WTC11 (cell line): ENCODE measurements at regions not wholly inside any gene's neighbourhood (a gene's known extent, or its start where the extent isn't known, plus 50 kb on each side); places are given as distances from the start of the nearest gene placed in this dataset.

ENCODE experiments used
- ATAC-seq: fragments of 200-7000 bp; cut with Tn5 transposase; 2 replicates; pipeline ENCODE4 v1.10.0; 2021; ENCODE audit warnings: mild to moderate bottlenecking, moderate library complexity
- CTCF ChIA-PET: fragments of 300-600 bp; sonication (Branson Sonifier 250); formaldehyde crosslinking; loops from one replicate; lab custom pipeline; 2021; ENCODE audit warnings: antibody characterized with exemption; lab: Charles Lee
- POLR2A ChIA-PET: fragments of 350-600 bp; sonication (Branson Sonifier 250); formaldehyde crosslinking; loops from one replicate; lab custom pipeline; 2021; ENCODE audit warnings: antibody characterized with exemption; lab: Charles Lee
- DNase-seq: peaks from one replicate; pipeline ENCODE4 v3.0.0; 2021; ENCODE audit warnings: low spot score
- H3K27ac Mint-ChIP-seq: 2 replicates; pipeline ENCODE4 v1.8.0; 2021; ENCODE audit warnings: mixed read lengths
- H3K27me3 Mint-ChIP-seq: 2 replicates; pipeline ENCODE4 v1.8.0; 2021; ENCODE audit warnings: low read depth, mild to moderate bottlenecking, moderate library complexity, mixed read lengths
- H3K36me3 Mint-ChIP-seq: 2 replicates; pipeline ENCODE4 v1.8.0; 2021; ENCODE audit warnings: mixed read lengths
- H3K4me1 Mint-ChIP-seq: 2 replicates; pipeline ENCODE4 v1.8.0; 2022; ENCODE audit warnings: mixed read lengths
- H3K4me3 Mint-ChIP-seq: 2 replicates; pipeline ENCODE4 v1.8.0; 2021; ENCODE audit warnings: mild to moderate bottlenecking, moderate library complexity, mixed read lengths
- H3K9me3 Mint-ChIP-seq: 2 replicates; pipeline ENCODE4 v1.8.0; 2021; ENCODE audit warnings: mixed read lengths
- AR ChIP-seq: fragments of 250-450 bp; sonication (Bioruptor Pico); IDR thresholded peaks from 2 replicates; pipeline ENCODE4 v1.9.0; 2021; ENCODE audit warnings: mild to moderate bottlenecking
- ARID4B ChIP-seq: sonication (generic); formaldehyde crosslinking; IDR thresholded peaks from 2 replicates; pipeline ENCODE4 v1.8.0; 2023; ENCODE audit warnings: missing genetic modification reagents, mild to moderate bottlenecking, borderline replicate concordance
- E2F1 ChIP-seq: sonication (generic); formaldehyde crosslinking; IDR thresholded peaks from 2 replicates; pipeline ENCODE4 v1.8.0; 2022; ENCODE audit warnings: mild to moderate bottlenecking, missing genetic modification reagents
- E2F4 ChIP-seq: sonication (generic); formaldehyde crosslinking; IDR thresholded peaks from 2 replicates; pipeline ENCODE4 v1.8.1; 2022; ENCODE audit warnings: low read depth, mild to moderate bottlenecking, moderate library complexity, missing genetic modification reagents, borderline replicate concordance
- FOXP1 ChIP-seq: sonication (generic); formaldehyde crosslinking; IDR thresholded peaks from 2 replicates; pipeline ENCODE4 v1.8.0; 2022; ENCODE audit warnings: missing genetic modification reagents, mild to moderate bottlenecking, moderate library complexity, borderline replicate concordance
- GRHL2 ChIP-seq: fragments of 250-450 bp; sonication (Bioruptor Pico); IDR thresholded peaks from 2 replicates; pipeline ENCODE4 v1.8.0; 2022; ENCODE audit warnings: mild to moderate bottlenecking, moderate library complexity; ENCODE audit not compliant: insufficient replicate concordance, severe bottlenecking
- IRF1 ChIP-seq: sonication (generic); formaldehyde crosslinking; IDR thresholded peaks from 2 replicates; pipeline ENCODE4 v1.8.0; 2023; ENCODE audit warnings: missing genetic modification reagents
- IRF2 ChIP-seq: sonication (generic); formaldehyde crosslinking; IDR thresholded peaks from 2 replicates; pipeline ENCODE4 v1.8.0; 2022; ENCODE audit warnings: low read depth, missing genetic modification reagents, borderline replicate concordance
- MYBL2 ChIP-seq: sonication (generic); formaldehyde crosslinking; IDR thresholded peaks from 2 replicates; pipeline ENCODE4 v1.8.1; 2023; ENCODE audit warnings: mild to moderate bottlenecking, moderate library complexity, missing genetic modification reagents
- NFATC4 ChIP-seq: fragments of 250-450 bp; sonication (Bioruptor Pico); IDR thresholded peaks from 2 replicates; pipeline ENCODE4 v1.9.0; 2021; ENCODE audit warnings: mild to moderate bottlenecking
- NR2C2 ChIP-seq: sonication (generic); formaldehyde crosslinking; IDR thresholded peaks from 2 replicates; pipeline ENCODE4 v1.8.0; 2022; ENCODE audit warnings: mild to moderate bottlenecking, missing genetic modification reagents
- PRDM15 ChIP-seq: sonication (generic); formaldehyde crosslinking; IDR thresholded peaks from 2 replicates; pipeline ENCODE4 v1.8.0; 2022; ENCODE audit warnings: missing genetic modification reagents
- ZBTB21 ChIP-seq: sonication (generic); formaldehyde crosslinking; IDR thresholded peaks from 2 replicates; pipeline ENCODE4 v1.8.1; 2023; ENCODE audit warnings: mild to moderate bottlenecking, missing genetic modification reagents, borderline replicate concordance
- ZNF281 ChIP-seq: sonication (generic); formaldehyde crosslinking; IDR thresholded peaks from 2 replicates; pipeline ENCODE4 v1.8.0; 2023; ENCODE audit warnings: mild to moderate bottlenecking, missing genetic modification reagents
- ZNF317 ChIP-seq: sonication (generic); formaldehyde crosslinking; IDR thresholded peaks from 2 replicates; pipeline ENCODE4 v1.8.1; 2023; ENCODE audit warnings: low read depth, mild to moderate bottlenecking, moderate library complexity, missing genetic modification reagents, borderline replicate concordance

- TF ChIP-seq ARID4B (CRISPR knock-in tag) (no peak), ZNF281 (CRISPR knock-in tag) (no peak), E2F4 (CRISPR knock-in tag) (no peak), PRDM15 (CRISPR knock-in tag) (no peak), IRF1 (CRISPR knock-in tag) (no peak), ZBTB21 (CRISPR knock-in tag) (no peak), ZNF317 (CRISPR knock-in tag) (no peak), NFATC4 (no peak), FOXP1 (CRISPR knock-in tag) (no peak), GRHL2 (CRISPR knock-in tag) (no peak), IRF2 (CRISPR knock-in tag) (no peak)
These were observed 233.3 kb downstream of the KCNA4 start (continued) for GRCh38 chr11:29783506-29783905.

- no peaks in the 10 kb centered on the region for H3K36me3 Mint-ChIP-seq
- H3K27me3 Mint-ChIP-seq: no peaks in the 10 kb centered on the region; the same call in 1 of the 2 replicates
- POLR2A ChIA-PET: no interaction called here
- DNase-seq: no peak
- H3K27ac Mint-ChIP-seq: no peak overlapping the region
- no peak overlapping the region for H3K4me3 Mint-ChIP-seq
- peaks cover 12% of the 10 kb centered on the region for H3K4me1 Mint-ChIP-seq
- no peak for ATAC-seq
- CTCF ChIA-PET: interaction anchor here (2.5 kb wide), 1 partner anchor 346 kb away, joined by 6 read pairs; no protein-coding TSS in a partner anchor
- H3K9me3 Mint-ChIP-seq: peaks cover 4% of the 10 kb centered on the region; the same call in 1 of the 2 replicates
- no peak for TF ChIP-seq E2F1 (CRISPR knock-in tag)
- TF ChIP-seq MYBL2 (CRISPR knock-in tag): no peak
- no peak for TF ChIP-seq AR (CRISPR knock-in tag)
- TF ChIP-seq NR2C2: no peak
- no peak for TF ChIP-seq E2F4 (CRISPR knock-in tag)
These were observed 234.4 kb downstream of the KCNA4 start for GRCh38 chr11:29782447-29782846.
